ENCODE measurements at regions not wholly inside any gene's neighbourhood (a gene's known extent, or its start where the extent isn't known, plus 50 kb on each side); places are given as distances from the start of the nearest gene placed in this dataset.

GRCh38 chr4:82069883-82070638, 303.7 kb downstream of the HNRNPD start:
- Histone ChIP-seq H3K36me3 (ENCODE audit: control insufficient read depth in 2 of 4, insufficient read depth in 4 of 4, low read length in 3 of 4) (no peaks in the 10 kb centered on the region), H3K27ac (ENCODE audit: low read depth, low read length) (no peak overlapping the region), H3K79me2 (ENCODE audit: control insufficient read depth in 1 of 2, insufficient read depth in 2 of 2, low read length in 2 of 2) (no peaks in the 10 kb centered on the region), H2BK12ac (ENCODE audit: low read depth, low read length) (no peak overlapping the region), H4K20me1 (replicated peaks in 1 of 2; ENCODE audit: control insufficient read depth in 1 of 2, insufficient read depth in 2 of 2, low read length in 2 of 2) (no peaks in the 10 kb centered on the region), H3K4me3 (ENCODE audit: extremely low read depth in 1 of 4, insufficient read depth in 2 of 4, low read depth in 3 of 4, low read length in 4 of 4) (no peak overlapping the region), H2AFZ (ENCODE audit: low read length) (no peak overlapping the region), H3K4ac (replicated peaks; ENCODE audit: insufficient read length, low read depth, low read length) (no peak overlapping the region), H3K4me2 (ENCODE audit: insufficient read depth in 1 of 2, low read depth in 2 of 2, low read length in 2 of 2) (no peak overlapping the region), H4K8ac (ENCODE audit: extremely low read depth, insufficient read depth, low read length) (no peak overlapping the region), H3K56ac (replicated peaks; ENCODE audit: insufficient read length, low read depth, low read length) (no peak overlapping the region), H2BK5ac (ENCODE audit: low read depth, low read length) (no peak overlapping the region), H2BK120ac (replicated peaks; ENCODE audit: low read depth, low read length) (no peak overlapping the region), H3K27me3 (replicated peaks in 1 of 4; ENCODE audit: control insufficient read depth in 3 of 4, extremely low read depth in 1 of 4, insufficient read depth in 3 of 4, low read length in 3 of 4) (no peaks in the 10 kb centered on the region), H4K91ac (replicated peaks; ENCODE audit: insufficient read length, low read length) (no peak overlapping the region), H2AK5ac (ENCODE audit: low read depth, low read length) (no peak overlapping the region), H2BK15ac (ENCODE audit: low read length) (no peak overlapping the region), H3K23ac (ENCODE audit: insufficient read length) (no peak overlapping the region), H3K9ac (replicated peaks in 1 of 4; ENCODE audit: extremely low read depth in 1 of 4, low read depth in 3 of 4, low read length in 3 of 4) (no peak overlapping the region), H2BK20ac (ENCODE audit: low read length) (no peak overlapping the region), H3K18ac (ENCODE audit: extremely low read depth, low read length) (no peak overlapping the region), H4K5ac (ENCODE audit: insufficient read length, low read depth, low read length) (no peak overlapping the region), H3K79me1 (ENCODE audit: low read depth, low read length) (no peaks in the 10 kb centered on the region), H3K14ac (ENCODE audit: insufficient read length) (no peak overlapping the region), H3K23me2 (ENCODE audit: low read depth, low read length) (no peaks in the 10 kb centered on the region), H3K4me1 (replicated peaks in 1 of 4; ENCODE audit: control insufficient read depth in 3 of 4, insufficient read depth in 4 of 4, low read length in 3 of 4) (peaks cover 0 to 2% (median 0%) of the 10 kb centered on the region in 4 experiments; a peak in 1 of 7 replicates), H3K9me3 (ENCODE audit: insufficient read depth in 2 of 2, low read depth in 1 of 2, low read length in 1 of 2) (no peaks in the 10 kb centered on the region)
- ChIA-PET CTCF (ENCODE audit: partially characterized antibody) (no interaction called here), POLR2A (ENCODE audit: partially characterized antibody) (no interaction called here)
- DNase-seq (ENCODE audit: low read depth in 1 of 2, low spot score in 2 of 2) (no peak), FAIRE-seq (no peak)
- 89% methylated on average over 4 of the region's 4 CpGs; no CpG with 5 or more reads in 1 of the 2 experiments for WGBS, 2 experiments (ENCODE audit: extremely low coverage in 1 of 2, insufficient coverage in 1 of 2, insufficient read length in 1 of 2, insufficient replicate concordance in 2 of 2, low coverage in 1 of 2, low lambda C conversion rate in 2 of 2, missing lambda C conversion rate in 1 of 2)
- TF ChIP-seq BACH1 (IDR thresholded peaks at IDR 0.05; ENCODE audit: low read length) (no peak), SP1 (IDR thresholded peaks at IDR 0.05; ENCODE audit: low read depth, low read length) (no peak), JUND (IDR thresholded peaks at IDR 0.05; ENCODE audit: low read length) (no peak), RBBP5 (IDR thresholded peaks at IDR 0.05; ENCODE audit: borderline replicate concordance, low read depth, low read length) (no peak), RNF2 (IDR thresholded peaks at IDR 0.05; ENCODE audit: borderline replicate concordance, low read depth, low read length, missing control alignments, poor library complexity, severe bottlenecking) (no peak), KDM4A (IDR thresholded peaks at IDR 0.05; ENCODE audit: low read depth, low read length, severe bottlenecking) (no peak), HDAC2 (IDR thresholded peaks at IDR 0.05; ENCODE audit: borderline replicate concordance in 1 of 2, low read depth in 2 of 2, low read length in 2 of 2) (no peak), POU5F1 (IDR thresholded peaks at IDR 0.05; ENCODE audit: low read depth, low read length) (no peak), ATF3 (IDR thresholded peaks at IDR 0.05; ENCODE audit: insufficient read depth, low read depth, low read length) (no peak), RFX5 (IDR thresholded peaks at IDR 0.05; ENCODE audit: borderline replicate concordance, low read depth, low read length) (no peak), TAF7 (optimal IDR thresholded peaks at IDR 0.05; ENCODE audit: borderline replicate concordance, low read depth, low read length) (no peak)

Measured in H1 (cell line).